Mucosa of rectum (tissue), 2 donors: ENCODE measurements at regions not wholly inside any gene's neighbourhood (a gene's known extent, or its start where the extent isn't known, plus 50 kb on each side); places are given as distances from the start of the nearest gene placed in this dataset.
"Not testable (repeated sequence)": the region's sequence is repeated elsewhere in the genome, so short reads cannot be mapped to it uniquely, and the experiment has no call there.

Experiments
- H3K27ac ChIP-seq, 2 donors: one replicate each; pipeline ENCODE4 v1.7.0; 2013; ENCODE audit warnings: inconsistent platforms in 2 of 2, low read depth in 2 of 2, low read length in 2 of 2
- H3K27me3 ChIP-seq, 2 donors: one replicate each; pipeline ENCODE4 v1.7.0; 2013; ENCODE audit warnings: low read length in 2 of 2; ENCODE audit not compliant: control insufficient read depth in 2 of 2, insufficient read depth in 2 of 2
- H3K36me3 ChIP-seq, 2 donors: one replicate each; pipeline ENCODE4 v1.7.0; 2013; ENCODE audit warnings: low read length in 2 of 2; ENCODE audit not compliant: control insufficient read depth in 2 of 2, insufficient read depth in 2 of 2
- H3K4me1 ChIP-seq, 2 donors: one replicate each; pipeline ENCODE4 v1.7.0; 2013; ENCODE audit warnings: low read length in 2 of 2, mild to moderate bottlenecking in 1 of 2; ENCODE audit not compliant: control insufficient read depth in 2 of 2, insufficient read depth in 2 of 2
- H3K4me3 ChIP-seq, 2 donors: one replicate each; pipeline ENCODE4 v1.7.0; 2013; ENCODE audit warnings: low read length in 2 of 2
- H3K9ac ChIP-seq, 2 donors: one replicate each; pipeline ENCODE4 v1.7.0; 2013; ENCODE audit warnings: low read length in 2 of 2, low read depth in 1 of 2, mild to moderate bottlenecking in 1 of 2
- H3K9me3 ChIP-seq, 2 donors: one replicate each; pipeline ENCODE4 v1.7.0; 2013; ENCODE audit warnings: low read length in 2 of 2; ENCODE audit not compliant: control insufficient read depth in 2 of 2
- donor health status: healthy.
- donor health status: Normal muscosa, but diverticular disease.

- Histone ChIP-seq H3K4me3 (peak overlapping the region in 1 of 2 donors; percentile 3), H3K9me3 (no peaks in the 10 kb centered on the region), H3K27me3 (peaks cover 32 to 39% of the 10 kb centered on the region in 2 donors), H3K9ac (no peak overlapping the region), H3K27ac (no peak overlapping the region), H3K36me3 (no peaks in the 10 kb centered on the region), H3K4me1 (no peaks in the 10 kb centered on the region)
Measured at GRCh38 chr6:27592481-27593199, 119.7 kb upstream of the ZNF184 start.

- Histone ChIP-seq H3K4me1 (no peaks in the 10 kb centered on the region), H3K27ac (no peak overlapping the region), H3K9me3 (no peaks in the 10 kb centered on the region), H3K36me3 (no peaks in the 10 kb centered on the region), H3K27me3 (peaks cover 32 to 39% of the 10 kb centered on the region in 2 donors), H3K4me3 (peak overlapping the region in 1 of 2 donors; percentile 23), H3K9ac (no peak overlapping the region)
Measured at GRCh38 chr6:27591699-27592480, 119.0 kb upstream of the ZNF184 start.

GRCh38 chr6:27585316-27585715 lies 112.4 kb upstream of the ZNF184 start:
- not testable (repeated sequence) for H3K27ac ChIP-seq, H3K9ac ChIP-seq, H3K36me3 ChIP-seq, H3K4me3 ChIP-seq, H3K4me1 ChIP-seq, H3K9me3 ChIP-seq
- peaks cover 4 to 20% of the 10 kb centered on the region in 2 donors for H3K27me3 ChIP-seq

GRCh38 chr6:27584326-27584725 lies 111.4 kb upstream of the ZNF184 start:
- Histone ChIP-seq H3K9me3 (no peaks in the 10 kb centered on the region), H3K4me3 (no peak overlapping the region), H3K9ac (no peak overlapping the region), H3K27ac (no peak overlapping the region), H3K27me3 (peaks cover 4 to 22% of the 10 kb centered on the region in 2 donors), H3K4me1 (no peaks in the 10 kb centered on the region), H3K36me3 (no peaks in the 10 kb centered on the region)

- H3K4me1 ChIP-seq: no peaks in the 10 kb centered on the region
- peaks cover 4 to 18% of the 10 kb centered on the region in 2 donors for H3K27me3 ChIP-seq
- H3K9ac ChIP-seq: no peak overlapping the region
- no peak overlapping the region for H3K4me3 ChIP-seq
- H3K9me3 ChIP-seq: no peaks in the 10 kb centered on the region
- H3K36me3 ChIP-seq: no peaks in the 10 kb centered on the region
- no peak overlapping the region for H3K27ac ChIP-seq
Measured at GRCh38 chr6:27582928-27583725, 110.2 kb upstream of the ZNF184 start.

GRCh38 chr6:27579973-27580372 lies 107.1 kb upstream of the ZNF184 start:
- H3K9ac ChIP-seq: no peak overlapping the region
- H3K27ac ChIP-seq: no peak overlapping the region
- peaks cover 0 to 9% of the 10 kb centered on the region in 2 donors for H3K27me3 ChIP-seq
- no peaks in the 10 kb centered on the region for H3K4me1 ChIP-seq
- H3K4me3 ChIP-seq: no peak overlapping the region
- H3K9me3 ChIP-seq: no peaks in the 10 kb centered on the region
- H3K36me3 ChIP-seq: no peaks in the 10 kb centered on the region

- Histone ChIP-seq H3K27me3 (peaks cover 0 to 7% of the 10 kb centered on the region in 2 donors), H3K4me3 (no peak overlapping the region), H3K36me3 (no peaks in the 10 kb centered on the region), H3K27ac (no peak overlapping the region), H3K9ac (no peak overlapping the region), H3K9me3 (no peaks in the 10 kb centered on the region), H3K4me1 (no peaks in the 10 kb centered on the region)
Measured at GRCh38 chr6:27577922-27578321, 105.0 kb upstream of the ZNF184 start.

GRCh38 chr6:27575594-27576361 lies 102.9 kb upstream of the ZNF184 start:
- Histone ChIP-seq H3K4me3 (no peak overlapping the region), H3K27me3 (peaks cover 0 to 2% of the 10 kb centered on the region in 2 donors), H3K9me3 (no peaks in the 10 kb centered on the region), H3K4me1 (no peaks in the 10 kb centered on the region), H3K9ac (no peak overlapping the region), H3K27ac (no peak overlapping the region), H3K36me3 (no peaks in the 10 kb centered on the region)

GRCh38 chr6:27568226-27568897 lies 95.5 kb upstream of the ZNF184 start:
- no peak overlapping the region for H3K9ac ChIP-seq
- no peaks in the 10 kb centered on the region for H3K36me3 ChIP-seq
- no peaks in the 10 kb centered on the region for H3K4me1 ChIP-seq
- no peak overlapping the region for H3K4me3 ChIP-seq
- no peak overlapping the region for H3K27ac ChIP-seq
- H3K9me3 ChIP-seq: no peaks in the 10 kb centered on the region
- H3K27me3 ChIP-seq: peaks cover 13 to 27% of the 10 kb centered on the region in 2 donors
